Activated T-cell treated with anti-CD3 and anti-CD28 coated beads, Interleukin-2, amount 50 U/mL, for 24 hours (primary cell): ENCODE measurements at regions not wholly inside any gene's neighbourhood (a gene's known extent, or its start where the extent isn't known, plus 50 kb on each side); places are given as distances from the start of the nearest gene placed in this dataset.

Experiments
- DNase-seq: peaks from one replicate; pipeline ENCODE4 v3.0.0-alpha.2; 2020
- H3K27ac Mint-ChIP-seq: 2 replicates; pipeline ENCODE4 v1.8.0; 2020; ENCODE audit warnings: mild to moderate bottlenecking, mixed read lengths
- H3K27me3 Mint-ChIP-seq: 2 replicates; pipeline ENCODE4 v1.8.0; 2020; ENCODE audit warnings: mixed read lengths
- H3K36me3 Mint-ChIP-seq: 2 replicates; pipeline ENCODE4 v1.8.0; 2020; ENCODE audit warnings: low read depth, mixed read lengths
- H3K4me1 Mint-ChIP-seq: 2 replicates; pipeline ENCODE4 v1.8.0; 2020; ENCODE audit warnings: low read depth, mixed read lengths
- H3K4me3 Mint-ChIP-seq: 2 replicates; pipeline ENCODE4 v1.8.0; 2020; ENCODE audit warnings: mild to moderate bottlenecking, moderate library complexity, mixed read lengths
- H3K9me3 Mint-ChIP-seq: 2 replicates; pipeline ENCODE4 v1.8.0; 2020; ENCODE audit warnings: mixed read lengths

- no peak overlapping the region for H3K27ac Mint-ChIP-seq
- H3K27me3 Mint-ChIP-seq = peaks cover 5% of the 10 kb centered on the region
- H3K9me3 Mint-ChIP-seq = no peaks in the 10 kb centered on the region
- H3K36me3 Mint-ChIP-seq = no peaks in the 10 kb centered on the region
- no peak overlapping the region for H3K4me3 Mint-ChIP-seq
- DNase-seq = no peak
- no peaks in the 10 kb centered on the region for H3K4me1 Mint-ChIP-seq
Observed at GRCh38 chr10:29185050-29185449, 103.8 kb upstream of the LYZL1 start.

GRCh38 chr10:29186221-29186620 is 102.6 kb upstream of the LYZL1 start:
- H3K4me1 Mint-ChIP-seq = no peaks in the 10 kb centered on the region

DNA sequence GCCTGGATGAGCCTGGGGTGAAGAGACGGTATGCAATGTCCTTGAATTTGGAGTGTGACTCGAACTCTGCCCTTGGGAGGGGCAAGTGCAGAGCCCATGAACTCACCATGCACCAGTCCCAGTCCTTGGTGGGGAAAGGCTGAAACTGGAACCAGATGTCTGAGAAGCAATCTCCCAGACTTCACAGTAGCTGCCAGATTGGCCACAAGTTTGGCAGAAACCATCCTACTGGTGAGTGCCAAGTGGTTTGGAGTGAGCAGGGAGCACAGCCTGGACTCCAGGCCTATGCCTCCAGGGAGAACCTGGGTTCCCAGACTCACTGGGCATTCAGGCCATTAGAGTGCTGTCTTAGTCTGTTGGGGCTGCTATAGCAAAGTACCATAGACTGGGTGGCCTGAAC is 99.6 kb upstream of the LYZL1 start:
- Mint-ChIP-seq H3K27ac (no peak overlapping the region), H3K9me3 (no peaks in the 10 kb centered on the region), H3K4me3 (no peak overlapping the region), H3K36me3 (no peaks in the 10 kb centered on the region), H3K27me3 (peaks cover 27% of the 10 kb centered on the region), H3K4me1 (no peaks in the 10 kb centered on the region)
- DNase-seq = no peak

More at GRCh38 chr10:29186221-29186620, 102.6 kb upstream of the LYZL1 start:
- Mint-ChIP-seq H3K9me3 (no peaks in the 10 kb centered on the region), H3K36me3 (no peaks in the 10 kb centered on the region), H3K27me3 (peaks cover 14% of the 10 kb centered on the region), H3K4me3 (no peak overlapping the region), H3K27ac (no peak overlapping the region)
- no peak for DNase-seq

- no peak for DNase-seq
- H3K4me1 Mint-ChIP-seq = no peaks in the 10 kb centered on the region
- H3K4me3 Mint-ChIP-seq = no peak overlapping the region
- no peak overlapping the region for H3K27ac Mint-ChIP-seq
- no peaks in the 10 kb centered on the region for H3K9me3 Mint-ChIP-seq
- peaks cover 27% of the 10 kb centered on the region for H3K27me3 Mint-ChIP-seq
- no peaks in the 10 kb centered on the region for H3K36me3 Mint-ChIP-seq
Observed at GRCh38 chr10:29191674-29192073, 97.2 kb upstream of the LYZL1 start.

- Mint-ChIP-seq H3K27ac (no peak overlapping the region), H3K36me3 (no peaks in the 10 kb centered on the region), H3K4me1 (no peaks in the 10 kb centered on the region), H3K4me3 (no peak overlapping the region), H3K27me3 (peaks cover 18% of the 10 kb centered on the region), H3K9me3 (no peaks in the 10 kb centered on the region)
- DNase-seq = no peak
Observed at GRCh38 chr10:29199339-29199738, 89.5 kb upstream of the LYZL1 start.

DNA sequence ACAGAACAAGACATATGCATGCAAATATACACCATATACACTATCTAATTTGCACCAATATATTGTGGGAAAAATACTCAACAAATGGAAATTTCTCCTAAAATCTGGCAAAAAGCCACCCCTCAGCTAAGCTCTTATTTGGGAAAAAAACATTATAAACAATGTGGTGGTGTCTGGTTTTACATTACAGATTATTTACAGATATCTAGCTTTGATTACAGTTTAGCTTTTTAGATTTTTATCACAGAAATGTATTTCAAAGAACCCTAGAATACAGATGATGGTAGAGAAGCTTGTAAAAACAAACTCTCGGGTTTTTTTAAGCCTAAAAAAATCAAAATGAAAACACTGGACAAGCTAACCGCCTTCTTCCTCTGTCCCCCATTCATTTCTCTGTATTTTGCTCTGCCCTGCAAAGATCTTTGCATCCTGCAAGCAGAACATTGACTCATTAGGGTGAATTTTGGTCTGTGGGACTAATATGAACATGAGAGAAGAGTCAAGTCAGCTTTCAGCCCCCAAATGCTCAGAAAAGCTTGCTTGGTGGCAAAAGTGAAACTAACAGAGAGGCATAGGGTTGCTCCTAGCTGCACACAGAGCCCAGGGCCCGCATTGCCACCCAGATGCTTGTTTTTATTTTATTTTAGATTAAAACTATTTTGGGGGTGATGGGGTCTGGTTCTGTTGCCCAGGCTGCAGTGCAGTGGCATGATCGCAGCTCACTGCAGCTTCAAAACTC is 88.8 kb upstream of the LYZL1 start:
- Mint-ChIP-seq H3K27me3 (peaks cover 25% of the 10 kb centered on the region), H3K4me1 (no peaks in the 10 kb centered on the region), H3K4me3 (no peak overlapping the region), H3K27ac (no peak overlapping the region), H3K9me3 (no peaks in the 10 kb centered on the region), H3K36me3 (no peaks in the 10 kb centered on the region)
- no peak for DNase-seq

GRCh38 chr10:29202386-29202940 is 86.4 kb upstream of the LYZL1 start:
- DNase-seq = no peak
- H3K27ac Mint-ChIP-seq = no peak overlapping the region
- H3K36me3 Mint-ChIP-seq = no peaks in the 10 kb centered on the region
- no peaks in the 10 kb centered on the region for H3K9me3 Mint-ChIP-seq
- no peaks in the 10 kb centered on the region for H3K4me1 Mint-ChIP-seq
- H3K4me3 Mint-ChIP-seq = no peak overlapping the region
- H3K27me3 Mint-ChIP-seq = peaks cover 34% of the 10 kb centered on the region

- H3K9me3 Mint-ChIP-seq = no peaks in the 10 kb centered on the region
- no peaks in the 10 kb centered on the region for H3K4me1 Mint-ChIP-seq
- no peak overlapping the region for H3K27ac Mint-ChIP-seq
- no peaks in the 10 kb centered on the region for H3K36me3 Mint-ChIP-seq
- DNase-seq = no peak
- H3K27me3 Mint-ChIP-seq = peaks cover 39% of the 10 kb centered on the region
- H3K4me3 Mint-ChIP-seq = no peak overlapping the region
Observed at GRCh38 chr10:29203432-29203831, 85.4 kb upstream of the LYZL1 start.

- H3K27me3 Mint-ChIP-seq = peaks cover 39% of the 10 kb centered on the region
Observed at GRCh38 chr10:29204070-29204800, 84.6 kb upstream of the LYZL1 start.

GRCh38 chr10:29205787-29206186 is 83.1 kb upstream of the LYZL1 start:
- DNase-seq = no peak
- peaks cover 9% of the 10 kb centered on the region for H3K9me3 Mint-ChIP-seq
- H3K4me3 Mint-ChIP-seq = no peak overlapping the region
- no peaks in the 10 kb centered on the region for H3K36me3 Mint-ChIP-seq
- no peaks in the 10 kb centered on the region for H3K4me1 Mint-ChIP-seq
- H3K27ac Mint-ChIP-seq = no peak overlapping the region
- H3K27me3 Mint-ChIP-seq = peaks cover 39% of the 10 kb centered on the region

More at GRCh38 chr10:29204070-29204800, 84.6 kb upstream of the LYZL1 start:
- Mint-ChIP-seq H3K36me3 (no peaks in the 10 kb centered on the region), H3K4me1 (no peaks in the 10 kb centered on the region), H3K9me3 (peaks cover 3% of the 10 kb centered on the region), H3K27ac (no peak overlapping the region), H3K4me3 (no peak overlapping the region)
- no peak for DNase-seq

DNA sequence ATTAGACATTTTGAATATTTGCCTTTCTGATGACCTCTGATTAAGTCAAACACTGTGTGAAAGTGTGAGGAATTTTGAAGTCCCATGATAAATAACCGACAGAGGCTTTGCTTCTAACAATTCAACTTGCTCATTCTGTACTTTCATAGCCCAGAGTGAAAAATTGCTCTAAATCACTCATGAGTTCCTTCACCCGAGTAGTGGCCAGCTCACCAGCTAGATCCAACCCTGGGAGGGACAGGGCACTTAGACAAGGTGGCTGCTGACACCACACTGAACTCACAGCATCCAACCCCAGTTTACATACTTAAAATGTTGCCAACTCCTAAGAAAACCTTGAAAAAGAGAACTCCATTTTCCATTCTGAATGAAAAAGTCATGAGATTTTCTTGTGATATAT is 80.0 kb upstream of the LYZL1 start:
- no peaks in the 10 kb centered on the region for H3K4me1 Mint-ChIP-seq
- no peak overlapping the region for H3K27ac Mint-ChIP-seq
- no peak overlapping the region for H3K4me3 Mint-ChIP-seq
- H3K27me3 Mint-ChIP-seq = peaks cover 25% of the 10 kb centered on the region
- peaks cover 9% of the 10 kb centered on the region for H3K9me3 Mint-ChIP-seq
- DNase-seq = no peak
- no peaks in the 10 kb centered on the region for H3K36me3 Mint-ChIP-seq

DNA sequence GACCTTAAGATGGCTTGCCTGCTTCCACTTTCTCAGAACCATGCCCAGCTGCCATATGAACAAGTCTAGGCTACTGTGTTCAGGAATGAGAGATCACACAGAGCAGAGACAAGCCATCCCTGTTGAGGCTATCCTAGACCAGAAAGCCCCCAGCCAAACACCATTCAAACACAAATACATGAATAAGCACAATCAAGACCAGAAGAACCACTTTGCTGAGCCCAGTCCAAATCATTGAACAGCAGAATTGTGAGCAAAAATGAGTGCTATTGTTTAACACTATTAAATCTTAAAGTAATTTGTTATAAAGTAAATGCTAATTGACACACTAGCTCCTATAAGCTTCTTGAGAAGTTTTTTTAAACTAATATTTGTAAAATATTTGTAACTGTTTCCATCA is 79.0 kb upstream of the LYZL1 start:
- Mint-ChIP-seq H3K4me3 (no peak overlapping the region), H3K27me3 (peaks cover 16% of the 10 kb centered on the region), H3K27ac (no peak overlapping the region), H3K9me3 (peaks cover 9% of the 10 kb centered on the region), H3K4me1 (no peaks in the 10 kb centered on the region), H3K36me3 (no peaks in the 10 kb centered on the region)
- no peak for DNase-seq

DNA sequence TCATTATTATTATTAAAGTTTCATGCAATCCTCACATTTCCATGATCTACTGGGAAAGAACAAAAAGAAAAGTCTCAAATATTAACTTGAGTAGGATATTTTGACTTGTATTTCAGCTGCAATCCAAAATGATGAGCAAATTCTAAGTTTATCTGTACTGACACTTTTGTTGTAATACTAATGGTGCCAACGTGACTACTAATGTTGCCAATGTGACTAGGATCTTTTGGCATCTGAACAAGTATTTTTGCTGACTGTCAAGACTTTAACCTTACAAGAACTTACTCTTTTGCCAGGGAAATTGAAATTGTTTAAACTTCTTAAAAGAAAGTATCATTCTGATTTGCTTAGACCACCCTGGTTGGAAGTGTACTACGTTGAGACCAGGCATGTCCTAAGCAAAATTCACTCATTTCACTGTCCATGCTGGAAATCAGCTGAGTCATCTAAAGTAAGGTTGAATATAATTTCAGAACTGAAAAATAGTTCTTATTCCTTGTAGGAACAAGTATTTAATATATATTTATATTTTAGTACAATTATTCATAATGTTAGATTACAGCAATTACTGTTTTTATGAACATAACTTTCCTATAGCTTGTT is 78.5 kb upstream of the LYZL1 start:
- H3K9me3 Mint-ChIP-seq = peaks cover 9% of the 10 kb centered on the region
- no peak for DNase-seq
- H3K4me1 Mint-ChIP-seq = no peaks in the 10 kb centered on the region
- H3K4me3 Mint-ChIP-seq = no peak overlapping the region
- peaks cover 17% of the 10 kb centered on the region for H3K27me3 Mint-ChIP-seq
- H3K36me3 Mint-ChIP-seq = no peaks in the 10 kb centered on the region
- no peak overlapping the region for H3K27ac Mint-ChIP-seq

DNA sequence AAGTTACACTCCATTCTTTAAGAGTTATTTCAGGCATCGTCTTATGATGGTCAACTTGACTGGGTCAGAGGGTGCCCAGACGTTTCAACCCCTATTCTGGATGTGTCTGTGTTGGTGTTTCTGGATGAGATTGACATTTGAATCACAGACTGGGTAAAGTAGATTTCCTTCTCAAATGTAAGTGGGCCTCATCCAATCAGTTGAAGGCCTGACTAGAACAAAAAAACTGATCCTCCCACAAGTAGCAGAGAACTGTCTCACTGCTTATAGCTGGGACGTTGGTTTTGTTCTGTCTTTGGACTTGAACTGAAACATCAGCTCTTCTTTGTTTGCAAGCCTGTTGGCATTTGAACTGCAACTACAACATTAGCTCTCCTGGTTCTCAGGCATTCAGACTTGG is 76.3 kb upstream of the LYZL1 start:
- Mint-ChIP-seq H3K27me3 (peaks cover 13% of the 10 kb centered on the region), H3K36me3 (no peaks in the 10 kb centered on the region), H3K27ac (no peak overlapping the region), H3K9me3 (peaks cover 9% of the 10 kb centered on the region), H3K4me3 (no peak overlapping the region), H3K4me1 (no peaks in the 10 kb centered on the region)
- no peak for DNase-seq

DNA sequence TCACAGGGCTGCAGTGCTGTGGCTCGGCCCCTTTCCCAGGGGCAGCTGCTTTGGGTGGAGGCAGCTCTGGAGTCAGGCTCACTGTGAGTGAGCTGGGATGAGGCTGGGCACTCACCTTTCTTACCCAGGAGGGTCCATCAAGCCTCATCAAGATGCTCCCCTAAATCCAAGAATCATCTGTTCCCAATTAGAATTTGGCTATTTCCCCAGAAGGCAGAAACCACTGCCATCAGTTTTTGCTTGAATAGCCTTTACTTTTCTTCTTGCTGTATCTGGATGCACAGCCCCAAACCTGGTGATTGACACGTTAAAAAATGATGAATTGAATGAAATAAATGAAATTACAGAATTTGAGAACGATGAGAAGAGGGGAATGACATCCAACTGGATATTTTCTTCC is 74.3 kb upstream of the LYZL1 start:
- Mint-ChIP-seq H3K27me3 (peaks cover 8% of the 10 kb centered on the region), H3K4me3 (no peak overlapping the region), H3K36me3 (no peaks in the 10 kb centered on the region), H3K9me3 (peaks cover 6% of the 10 kb centered on the region), H3K27ac (no peak overlapping the region), H3K4me1 (no peaks in the 10 kb centered on the region)
- DNase-seq = no peak
